ENCODE measurements at regions not wholly inside any gene's neighbourhood (a gene's known extent, or its start where the extent isn't known, plus 50 kb on each side); places are given as distances from the start of the nearest gene placed in this dataset.

DNA sequence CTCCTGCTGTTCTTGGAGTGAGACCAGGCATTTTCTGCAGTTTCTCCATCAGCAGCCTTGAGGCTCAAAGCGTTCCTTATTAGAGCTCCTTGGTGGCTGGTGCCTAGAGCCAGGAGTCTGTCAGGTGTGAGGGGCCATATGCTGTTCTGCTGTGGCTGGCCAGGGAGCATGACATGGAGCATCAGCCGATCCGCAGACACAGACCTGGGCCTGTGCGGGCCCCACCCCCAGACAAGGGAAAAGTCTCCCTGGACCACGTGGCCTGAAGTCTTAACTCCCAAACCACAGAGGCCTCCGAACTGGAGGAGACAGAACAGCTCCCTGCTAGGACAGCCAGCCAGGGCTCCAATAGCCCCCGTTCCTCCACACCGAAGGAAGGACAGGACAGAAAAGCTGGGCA lies 162.7 kb upstream of the CIBAR2 start:
- Histone ChIP-seq H3K4me3 (ENCODE audit: low read depth, low read length) (no peak overlapping the region), H3K4me1 (ENCODE audit: control insufficient read depth, insufficient read depth, low read length) (no peaks in the 10 kb centered on the region), H3K36me3 (ENCODE audit: control insufficient read depth, insufficient read depth, low read length) (no peaks in the 10 kb centered on the region), H3K9ac (ENCODE audit: low read depth, low read length) (no peak overlapping the region), H3K9me3 (ENCODE audit: control insufficient read depth, insufficient read depth, low read length) (no peaks in the 10 kb centered on the region), H3K27me3 (ENCODE audit: control insufficient read depth, insufficient read depth, low read length) (no peaks in the 10 kb centered on the region)

DNA sequence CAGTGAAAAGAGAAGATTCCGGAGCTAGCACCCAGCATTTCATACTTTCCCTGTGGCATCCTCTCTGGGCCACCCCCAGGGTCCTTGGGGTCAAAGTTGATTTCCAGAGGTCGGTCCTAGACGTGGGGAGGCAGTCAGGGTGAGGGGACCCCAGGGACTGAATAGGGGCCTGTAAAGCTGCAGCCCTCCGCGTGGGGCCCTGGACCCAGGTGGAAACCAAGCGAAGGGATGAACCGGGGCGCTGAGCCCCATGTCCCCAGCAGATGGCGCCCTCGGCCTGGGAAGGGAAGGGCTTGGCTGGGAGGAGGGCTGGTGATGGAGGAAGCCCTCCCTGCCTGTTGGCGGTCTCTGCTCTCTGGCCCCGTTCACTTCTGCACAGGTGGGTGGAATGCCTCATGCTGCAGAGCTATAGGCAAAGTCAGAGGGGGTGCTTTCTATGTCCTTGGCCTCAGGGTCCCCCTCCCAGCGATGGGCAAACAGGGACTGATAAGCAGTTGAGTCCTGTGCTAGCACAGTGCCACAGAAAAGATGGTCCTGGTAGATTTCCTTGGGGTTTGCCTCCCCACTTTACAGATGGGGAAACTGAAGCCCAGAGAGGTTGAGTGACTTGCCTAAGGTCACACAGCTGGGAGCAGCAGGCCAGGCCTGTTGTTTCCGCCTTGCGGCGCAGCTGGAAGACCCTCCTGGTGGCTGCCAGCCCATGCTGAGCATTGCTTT lies 163.4 kb upstream of the CIBAR2 start:
- Histone ChIP-seq H3K36me3 (ENCODE audit: control insufficient read depth, insufficient read depth, low read length) (no peaks in the 10 kb centered on the region), H3K9ac (ENCODE audit: low read depth, low read length) (no peak overlapping the region), H3K4me1 (ENCODE audit: control insufficient read depth, insufficient read depth, low read length) (no peaks in the 10 kb centered on the region), H3K4me3 (ENCODE audit: low read depth, low read length) (no peak overlapping the region), H3K27me3 (ENCODE audit: control insufficient read depth, insufficient read depth, low read length) (no peaks in the 10 kb centered on the region), H3K9me3 (ENCODE audit: control insufficient read depth, insufficient read depth, low read length) (no peaks in the 10 kb centered on the region)

DNA sequence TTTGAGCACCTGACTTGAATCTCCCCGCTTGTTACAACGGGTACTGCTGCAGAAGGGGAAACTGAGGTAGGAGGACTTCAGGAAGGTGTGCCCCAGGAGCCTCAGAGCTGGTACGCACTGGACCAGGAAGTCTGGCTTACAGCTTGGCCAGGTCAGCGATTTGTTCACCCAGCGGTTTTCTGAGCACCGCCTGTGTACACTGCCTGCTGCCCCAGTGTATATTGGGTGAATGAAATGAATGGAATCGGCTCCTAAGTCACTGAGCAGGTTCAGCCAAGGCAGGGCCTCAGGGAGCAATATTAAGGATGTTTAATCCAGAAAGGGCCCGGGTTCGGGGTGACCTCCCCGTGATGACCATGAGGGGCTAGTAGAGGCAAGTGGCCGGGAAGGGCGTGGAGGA lies 164.0 kb upstream of the CIBAR2 start:
- Histone ChIP-seq H3K4me1 (ENCODE audit: control insufficient read depth, insufficient read depth, low read length) (no peaks in the 10 kb centered on the region), H3K4me3 (ENCODE audit: low read depth, low read length) (no peak overlapping the region), H3K9ac (ENCODE audit: low read depth, low read length) (no peak overlapping the region), H3K27me3 (ENCODE audit: control insufficient read depth, insufficient read depth, low read length) (no peaks in the 10 kb centered on the region), H3K36me3 (ENCODE audit: control insufficient read depth, insufficient read depth, low read length) (no peaks in the 10 kb centered on the region), H3K9me3 (ENCODE audit: control insufficient read depth, insufficient read depth, low read length) (no peaks in the 10 kb centered on the region)

DNA sequence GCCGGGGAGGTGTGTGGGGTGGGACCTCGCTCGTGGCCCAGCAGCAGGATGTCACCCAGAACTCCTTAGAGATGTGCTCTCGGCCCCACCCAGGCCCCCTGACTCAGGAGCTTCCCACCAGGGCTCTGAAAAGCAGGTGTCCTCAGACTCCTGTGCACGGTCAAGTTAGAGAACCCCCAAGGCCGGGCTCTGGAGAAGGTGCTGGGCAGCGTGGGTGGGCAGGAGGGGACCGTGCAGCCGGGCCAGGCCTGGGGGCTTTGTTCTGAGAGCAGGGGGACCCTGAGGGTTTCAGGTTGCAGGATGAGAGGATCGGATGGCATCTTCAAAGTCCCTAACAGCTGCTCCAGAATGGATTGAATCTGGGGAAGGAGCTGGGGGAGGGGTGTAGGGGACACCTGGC lies 164.4 kb upstream of the CIBAR2 start:
- Histone ChIP-seq H3K9ac (ENCODE audit: low read depth, low read length) (no peak overlapping the region), H3K9me3 (ENCODE audit: control insufficient read depth, insufficient read depth, low read length) (no peaks in the 10 kb centered on the region), H3K27me3 (ENCODE audit: control insufficient read depth, insufficient read depth, low read length) (no peaks in the 10 kb centered on the region), H3K4me1 (ENCODE audit: control insufficient read depth, insufficient read depth, low read length) (no peaks in the 10 kb centered on the region), H3K4me3 (ENCODE audit: low read depth, low read length) (no peak overlapping the region), H3K36me3 (ENCODE audit: control insufficient read depth, insufficient read depth, low read length) (no peaks in the 10 kb centered on the region)

DNA sequence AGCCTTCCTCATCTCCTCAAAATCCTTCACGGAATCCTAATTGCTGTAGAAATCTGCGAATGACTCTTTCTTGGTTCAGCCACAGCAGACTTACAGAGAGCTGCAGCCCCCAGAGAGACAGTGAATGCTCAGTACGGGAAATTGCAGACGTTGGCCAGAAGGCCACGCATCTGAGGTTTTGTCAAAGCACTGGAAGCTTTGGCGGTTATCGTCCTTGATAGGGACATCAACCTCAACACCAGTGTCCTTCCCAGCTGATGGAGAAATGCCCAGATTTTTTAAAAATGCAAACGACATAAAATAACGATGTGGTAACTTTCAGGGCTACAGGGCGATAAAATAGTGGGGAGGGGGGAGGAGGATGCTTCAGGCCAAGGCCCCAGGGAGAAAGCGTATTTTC lies 166.6 kb upstream of the CIBAR2 start:
- Histone ChIP-seq H3K9me3 (ENCODE audit: control insufficient read depth, insufficient read depth, low read length) (no peaks in the 10 kb centered on the region), H3K4me1 (ENCODE audit: control insufficient read depth, insufficient read depth, low read length) (no peaks in the 10 kb centered on the region), H3K9ac (ENCODE audit: low read depth, low read length) (no peak overlapping the region), H3K27me3 (ENCODE audit: control insufficient read depth, insufficient read depth, low read length) (no peaks in the 10 kb centered on the region), H3K36me3 (ENCODE audit: control insufficient read depth, insufficient read depth, low read length) (no peaks in the 10 kb centered on the region), H3K4me3 (ENCODE audit: low read depth, low read length) (no peak overlapping the region)

DNA sequence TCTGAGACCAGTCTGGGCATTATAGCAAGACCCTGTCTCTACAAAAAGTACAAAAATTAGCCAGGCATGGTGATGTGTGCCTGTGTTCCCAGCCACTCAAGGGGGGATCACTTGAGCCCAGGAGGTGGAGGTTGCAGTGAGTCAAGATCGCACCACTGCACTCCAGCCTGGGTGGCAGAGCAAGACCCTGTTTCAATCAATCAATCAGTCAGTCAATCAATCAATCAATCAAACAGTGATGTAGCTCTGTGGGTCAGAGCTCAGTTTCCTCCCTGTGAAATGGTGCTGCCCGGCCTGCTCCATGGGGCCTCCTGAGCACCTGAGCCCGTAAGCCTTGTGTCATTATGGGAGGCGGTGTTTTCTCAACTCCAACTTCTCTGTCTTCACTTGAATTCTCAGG lies 167.1 kb upstream of the CIBAR2 start:
- Histone ChIP-seq H3K9me3 (ENCODE audit: control insufficient read depth, insufficient read depth, low read length) (no peaks in the 10 kb centered on the region), H3K9ac (ENCODE audit: low read depth, low read length) (no peak overlapping the region), H3K4me1 (ENCODE audit: control insufficient read depth, insufficient read depth, low read length) (no peaks in the 10 kb centered on the region), H3K36me3 (ENCODE audit: control insufficient read depth, insufficient read depth, low read length) (no peaks in the 10 kb centered on the region), H3K4me3 (ENCODE audit: low read depth, low read length) (no peak overlapping the region), H3K27me3 (ENCODE audit: control insufficient read depth, insufficient read depth, low read length) (no peaks in the 10 kb centered on the region)

DNA sequence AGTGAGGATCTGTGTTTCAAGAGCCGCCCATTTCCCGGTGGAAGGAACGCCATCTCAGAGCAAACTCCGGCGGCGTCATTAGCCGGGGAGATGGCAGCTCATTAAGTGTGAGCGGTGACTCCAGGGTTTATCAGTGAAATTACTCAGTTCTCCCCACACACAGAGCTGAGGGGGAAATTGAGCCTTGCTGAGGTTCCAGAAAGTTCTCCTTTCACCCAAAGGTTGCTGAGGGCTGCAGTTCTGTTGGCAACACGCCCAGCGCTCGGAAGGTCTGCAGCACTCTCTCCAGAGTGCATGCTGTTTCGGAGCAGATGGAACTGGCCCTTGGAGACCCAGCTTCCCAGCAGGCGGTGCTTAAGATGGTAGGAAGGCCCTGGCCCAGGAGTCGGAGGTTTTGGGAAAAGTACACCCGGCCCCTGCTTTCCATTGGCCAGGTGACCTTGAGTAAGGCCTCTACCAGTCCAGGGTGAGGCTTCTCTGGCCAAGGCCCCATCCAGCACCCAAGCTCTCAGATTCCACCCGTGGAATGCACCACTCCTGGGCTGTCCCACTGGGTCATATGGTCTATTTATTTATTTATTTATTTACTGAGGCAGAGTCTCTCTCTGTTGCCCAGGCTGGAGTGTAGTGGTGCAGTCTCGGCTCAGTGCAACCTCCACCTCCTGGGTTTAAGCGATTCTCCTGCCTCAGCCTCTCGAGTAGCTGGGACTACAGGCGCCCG lies 167.7 kb upstream of the CIBAR2 start:
- Histone ChIP-seq H3K4me1 (ENCODE audit: control insufficient read depth, insufficient read depth, low read length) (no peaks in the 10 kb centered on the region), H3K9ac (ENCODE audit: low read depth, low read length) (no peak overlapping the region), H3K36me3 (ENCODE audit: control insufficient read depth, insufficient read depth, low read length) (no peaks in the 10 kb centered on the region), H3K27me3 (ENCODE audit: control insufficient read depth, insufficient read depth, low read length) (no peaks in the 10 kb centered on the region), H3K9me3 (ENCODE audit: control insufficient read depth, insufficient read depth, low read length) (no peaks in the 10 kb centered on the region), H3K4me3 (ENCODE audit: low read depth, low read length) (no peak overlapping the region)

DNA sequence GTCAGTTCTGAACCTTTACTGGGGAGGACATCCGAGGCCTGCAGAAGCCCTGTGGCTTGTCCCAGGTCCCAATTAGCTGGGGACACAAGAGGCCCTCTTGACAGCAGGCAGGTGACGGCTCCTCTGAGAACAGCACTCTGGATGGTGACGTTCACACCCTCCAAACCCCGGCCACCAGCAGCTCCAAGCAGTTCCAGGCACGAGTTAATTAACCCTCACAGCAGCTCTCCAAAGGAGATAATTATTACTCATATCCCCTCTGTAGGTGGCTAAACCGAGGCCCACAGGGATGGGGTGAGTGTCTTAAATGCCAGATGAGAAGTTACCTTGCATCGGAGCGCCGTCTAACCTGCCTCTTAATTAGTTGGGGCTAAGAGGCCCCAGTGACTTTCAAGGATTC lies 168.9 kb upstream of the CIBAR2 start:
- Histone ChIP-seq H3K9ac (ENCODE audit: low read depth, low read length) (no peak overlapping the region), H3K36me3 (ENCODE audit: control insufficient read depth, insufficient read depth, low read length) (no peaks in the 10 kb centered on the region)

DNA sequence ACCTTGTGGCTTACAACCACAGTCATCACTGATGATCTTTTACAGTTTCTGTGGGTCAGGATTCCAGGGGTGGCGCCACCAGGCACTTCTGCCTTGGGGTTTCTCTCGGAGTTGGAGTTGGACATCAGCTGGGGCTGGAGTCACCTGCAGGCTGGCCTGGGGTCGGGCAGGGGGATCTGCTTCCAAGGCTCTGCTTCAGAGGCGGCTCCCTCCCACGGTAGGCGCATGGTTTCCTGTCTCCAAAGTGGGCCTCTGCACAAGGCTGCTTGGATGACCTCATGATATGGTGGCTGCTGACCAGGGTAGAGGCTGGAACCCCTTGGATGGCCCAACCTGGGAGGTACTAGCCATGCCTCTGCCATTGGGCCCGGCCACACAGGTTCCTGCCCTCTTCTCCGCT lies 170.6 kb upstream of the CIBAR2 start:
- H3K4me3 ChIP-seq (ENCODE audit: low read depth, low read length) = no peak overlapping the region
- peak overlapping the region; percentile 5 for H3K9ac ChIP-seq (ENCODE audit: low read depth, low read length)
- no peaks in the 10 kb centered on the region for H3K27me3 ChIP-seq (ENCODE audit: control insufficient read depth, insufficient read depth, low read length)
- H3K4me1 ChIP-seq (ENCODE audit: control insufficient read depth, insufficient read depth, low read length) = no peaks in the 10 kb centered on the region
- no peaks in the 10 kb centered on the region for H3K9me3 ChIP-seq (ENCODE audit: control insufficient read depth, insufficient read depth, low read length)
- no peaks in the 10 kb centered on the region for H3K36me3 ChIP-seq (ENCODE audit: control insufficient read depth, insufficient read depth, low read length)

More for the DNA sequence above, 168.9 kb upstream of the CIBAR2 start:
- Histone ChIP-seq H3K4me3 (ENCODE audit: low read depth, low read length) (no peak overlapping the region), H3K4me1 (ENCODE audit: control insufficient read depth, insufficient read depth, low read length) (no peaks in the 10 kb centered on the region), H3K27me3 (ENCODE audit: control insufficient read depth, insufficient read depth, low read length) (no peaks in the 10 kb centered on the region), H3K9me3 (ENCODE audit: control insufficient read depth, insufficient read depth, low read length) (no peaks in the 10 kb centered on the region)

DNA sequence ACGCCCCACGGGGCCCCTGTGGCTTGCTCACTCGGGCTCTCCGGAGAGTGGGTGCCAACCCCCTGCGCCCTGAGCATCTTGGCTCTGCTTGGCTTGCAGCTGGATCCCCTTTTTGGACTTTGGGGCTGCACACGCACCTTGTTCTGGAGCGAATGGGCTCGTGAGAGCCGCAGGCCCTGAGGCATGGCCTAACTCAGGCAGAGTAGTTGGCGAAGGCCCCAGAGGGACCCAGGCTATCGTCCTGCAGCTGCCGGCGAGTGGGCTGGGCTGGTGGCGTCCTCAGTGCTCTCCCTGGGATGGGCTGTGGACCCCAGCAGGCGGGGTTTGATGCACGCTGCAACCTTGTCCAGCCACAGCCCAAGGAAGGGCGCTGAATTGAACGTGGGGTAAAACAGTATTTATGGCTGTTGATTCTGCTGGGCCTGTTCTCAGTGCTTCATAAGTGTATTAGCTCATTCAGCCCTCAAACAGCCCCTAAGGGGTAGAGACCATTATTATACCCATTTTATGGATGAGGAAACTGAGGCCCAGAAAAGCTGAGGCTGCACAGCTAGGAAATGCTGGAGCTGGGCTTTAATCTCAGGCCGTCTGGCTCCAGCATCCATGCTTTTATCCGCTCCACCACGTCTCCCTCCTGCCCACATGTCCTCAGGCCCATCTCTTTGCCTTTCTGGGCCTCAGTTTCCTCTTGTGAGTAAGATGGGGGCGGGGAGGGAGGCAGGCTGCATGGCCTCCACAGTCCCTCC lies 171.2 kb upstream of the CIBAR2 start:
- no peak overlapping the region for H3K4me3 ChIP-seq (ENCODE audit: low read depth, low read length)
- H3K9me3 ChIP-seq (ENCODE audit: control insufficient read depth, insufficient read depth, low read length) = no peaks in the 10 kb centered on the region
- H3K4me1 ChIP-seq (ENCODE audit: control insufficient read depth, insufficient read depth, low read length) = no peaks in the 10 kb centered on the region
- peak overlapping the region; percentile 5 for H3K9ac ChIP-seq (ENCODE audit: low read depth, low read length)
- no peaks in the 10 kb centered on the region for H3K27me3 ChIP-seq (ENCODE audit: control insufficient read depth, insufficient read depth, low read length)
- H3K36me3 ChIP-seq (ENCODE audit: control insufficient read depth, insufficient read depth, low read length) = no peaks in the 10 kb centered on the region

DNA sequence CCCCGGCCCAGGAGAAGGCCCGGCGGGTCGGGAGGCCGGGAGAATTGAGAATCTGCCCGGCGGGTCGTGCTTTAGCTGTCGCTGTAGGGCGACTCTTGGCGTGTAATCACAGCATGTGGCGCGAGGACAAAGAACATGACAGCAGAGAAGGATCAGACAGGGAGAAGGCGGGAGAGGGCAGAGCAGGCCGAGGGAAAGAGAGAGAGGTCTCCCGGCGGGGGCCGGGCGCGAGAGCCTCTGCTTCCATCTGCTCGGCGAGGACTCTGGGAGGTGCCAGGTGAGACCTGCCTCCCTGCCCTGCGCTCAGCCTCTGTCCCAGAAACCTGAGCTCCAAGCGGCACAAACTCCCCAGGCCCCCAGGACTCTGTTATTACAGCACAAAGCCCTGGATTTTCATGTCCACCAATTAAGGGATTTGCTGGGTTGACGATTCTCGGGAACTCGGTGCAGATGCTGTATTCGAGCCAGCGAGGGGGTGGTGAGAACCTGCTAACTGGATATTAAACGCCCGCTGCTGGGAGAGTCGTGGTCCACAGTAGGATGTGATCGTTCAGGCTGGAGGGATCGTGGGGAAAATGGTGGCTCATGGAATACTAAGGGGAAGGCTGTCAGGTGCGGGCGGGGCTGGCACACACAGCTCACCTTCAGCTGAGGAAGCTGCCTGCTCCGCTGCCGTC lies 172.0 kb upstream of the CIBAR2 start:
- H3K4me1 ChIP-seq (ENCODE audit: control insufficient read depth, insufficient read depth, low read length) = no peaks in the 10 kb centered on the region
- H3K36me3 ChIP-seq (ENCODE audit: control insufficient read depth, insufficient read depth, low read length) = no peaks in the 10 kb centered on the region
- no peak overlapping the region for H3K4me3 ChIP-seq (ENCODE audit: low read depth, low read length)
- no peak overlapping the region for H3K9ac ChIP-seq (ENCODE audit: low read depth, low read length)
- H3K27me3 ChIP-seq (ENCODE audit: control insufficient read depth, insufficient read depth, low read length) = no peaks in the 10 kb centered on the region
- H3K9me3 ChIP-seq (ENCODE audit: control insufficient read depth, insufficient read depth, low read length) = no peaks in the 10 kb centered on the region

Measured in iPS-15b (cell line).